ENCODE measurements at regions not wholly inside any gene's neighbourhood (a gene's known extent, or its start where the extent isn't known, plus 50 kb on each side); places are given as distances from the start of the nearest gene placed in this dataset.
A peak's percentile ranks its signal among the peaks of the same experiment; 100 is the strongest.

GRCh38 chr12:13278249-13278787 is 81.8 kb downstream of the EMP1 start:
- DNase-seq, result peak; percentile 87
- H3K9ac ChIP-seq, result no peak overlapping the region
- POLR2A ChIA-PET, result no interaction called here
- CTCF ChIA-PET, result interaction anchor here (0.5 to 7.2 kb wide), 40 partner anchors 9 to 888 kb away, joined by 3 to 66 read pairs (median 4); no protein-coding TSS in a partner anchor
- no peaks in the 10 kb centered on the region for H3K36me3 ChIP-seq (replicated peaks in 1 of 2; ENCODE audit: control insufficient read depth in 1 of 2, insufficient read depth in 2 of 2, low read length in 1 of 2)
- H3K79me2 ChIP-seq (ENCODE audit: insufficient read depth), result no peaks in the 10 kb centered on the region
- H3K4me1 ChIP-seq (ENCODE audit: control insufficient read depth in 1 of 2, insufficient read depth in 2 of 2, low read depth in 1 of 2, low read length in 1 of 2), result peaks cover 0 to 4% of the 10 kb centered on the region in 2 experiments; a peak in 1 of 4 replicates
- peaks cover 47% of the 10 kb centered on the region; the same call in 1 of the 2 replicates for H3K27me3 ChIP-seq (ENCODE audit: insufficient read depth)
- TF ChIP-seq RAD21 (IDR thresholded peaks at IDR 0.05; ENCODE audit: low read length), result peak; percentile 73
- peak; percentile 97 for TF ChIP-seq CTCF (IDR thresholded peaks at IDR 0.05)
- TF ChIP-seq TCF12 (IDR thresholded peaks at IDR 0.05), result no peak
- TF ChIP-seq SMC3 (IDR thresholded peaks at IDR 0.05; ENCODE audit: low read depth, low read length), result peak; percentile 77
- WGBS (ENCODE audit: low lambda C conversion rate), result 21% methylated on average over 30 of the region's 32 CpGs
- no peaks in the 10 kb centered on the region for H4K20me1 ChIP-seq (ENCODE audit: insufficient read depth)
- H3K4me2 ChIP-seq, result 0 out of 2 replicates have a peak overlapping the region, but pooled peaks have one; percentile 37
- no peaks in the 10 kb centered on the region for H3K9me2 ChIP-seq
- no peak overlapping the region for H3K27ac ChIP-seq (ENCODE audit: low read depth in 2 of 2, low read length in 1 of 2)
- H3F3A ChIP-seq (replicated peaks; ENCODE audit: insufficient read depth), result no peaks in the 10 kb centered on the region
- H2AFZ ChIP-seq (ENCODE audit: low read depth), result no peak overlapping the region
- peak overlapping the region in 1 of 2 experiments; percentile 62; a peak in 1 of 4 replicates for H3K4me3 ChIP-seq (ENCODE audit: low read depth in 2 of 2, low read length in 1 of 2)
- no peaks in the 10 kb centered on the region for H3K9me3 ChIP-seq

GRCh38 chr12:13277293-13277692 is 80.8 kb downstream of the EMP1 start:
- H3K9me3 ChIP-seq, result no peaks in the 10 kb centered on the region
- no peaks in the 10 kb centered on the region for H3K79me2 ChIP-seq (ENCODE audit: insufficient read depth)
- ChIA-PET CTCF (interaction anchor here (0.9 to 7.2 kb wide), 3 partner anchors 10 to 257 kb away, joined by 3 to 66 read pairs (median 6); no protein-coding TSS in a partner anchor), POLR2A (no interaction called here)
- H4K20me1 ChIP-seq (ENCODE audit: insufficient read depth), result no peaks in the 10 kb centered on the region
- peaks cover 0 to 4% of the 10 kb centered on the region in 2 experiments; a peak in 1 of 4 replicates for H3K4me1 ChIP-seq (ENCODE audit: control insufficient read depth in 1 of 2, insufficient read depth in 2 of 2, low read depth in 1 of 2, low read length in 1 of 2)
- no peaks in the 10 kb centered on the region for H3F3A ChIP-seq (replicated peaks; ENCODE audit: insufficient read depth)
- no peak for DNase-seq
- no peak overlapping the region for H3K4me3 ChIP-seq (ENCODE audit: low read depth in 2 of 2, low read length in 1 of 2)
- H3K9ac ChIP-seq, result no peak overlapping the region
- no peak overlapping the region for H2AFZ ChIP-seq (ENCODE audit: low read depth)
- no peaks in the 10 kb centered on the region for H3K36me3 ChIP-seq (replicated peaks in 1 of 2; ENCODE audit: control insufficient read depth in 1 of 2, insufficient read depth in 2 of 2, low read length in 1 of 2)
- no peaks in the 10 kb centered on the region for H3K9me2 ChIP-seq
- H3K27ac ChIP-seq (ENCODE audit: low read depth in 2 of 2, low read length in 1 of 2), result no peak overlapping the region
- peaks cover 49% of the 10 kb centered on the region; the same call in 1 of the 2 replicates for H3K27me3 ChIP-seq (ENCODE audit: insufficient read depth)
- H3K4me2 ChIP-seq, result no peak overlapping the region
- TF ChIP-seq NFIC (IDR thresholded peaks at IDR 0.05; ENCODE audit: borderline replicate concordance) (no peak), REST (IDR thresholded peaks at IDR 0.05; ENCODE audit: low read depth, low read length) (no peak), ZBTB33 (IDR thresholded peaks at IDR 0.05; ENCODE audit: borderline replicate concordance, low read depth) (no peak), TCF12 (IDR thresholded peaks at IDR 0.05) (no peak), IRF3 (IDR thresholded peaks at IDR 0.05; ENCODE audit: low read depth, low read length) (no peak), SMC3 (IDR thresholded peaks at IDR 0.05; ENCODE audit: low read depth, low read length) (no peak), FOXM1 (IDR thresholded peaks at IDR 0.05; ENCODE audit: low read depth) (no peak), EZH2phosphoT487 (IDR thresholded peaks at IDR 0.05; ENCODE audit: borderline replicate concordance, low read depth) (no peak), MEF2A (IDR thresholded peaks at IDR 0.05; ENCODE audit: borderline replicate concordance, low read depth) (no peak), POLR2AphosphoS5 (IDR thresholded peaks at IDR 0.05; ENCODE audit: low read depth, low read length) (no peak)
- WGBS (ENCODE audit: low lambda C conversion rate), result 59% methylated on average over 4 of the region's 4 CpGs

All from SK-N-SH (cell line).